Left forelimb (tissue), 1 donor: ENCODE measurements at regions not wholly inside any gene's neighbourhood (a gene's known extent, or its start where the extent isn't known, plus 50 kb on each side); places are given as distances from the start of the nearest gene placed in this dataset.

Experiments used
- DNase-seq: peaks from one replicate; pipeline ENCODE4 v3.0.0-alpha.2; 2018; ENCODE audit warnings: low spot score

GRCh38 chr13:105979131-105980011 is 556.1 kb downstream of the EFNB2 start:
- no peak for DNase-seq

GRCh38 chr13:105974380-105974779 is 561.1 kb downstream of the EFNB2 start:
- no peak for DNase-seq

GRCh38 chr13:105972811-105973590 is 562.5 kb downstream of the EFNB2 start:
- DNase-seq = no peak

GRCh38 chr13:105972306-105972721 is 563.1 kb downstream of the EFNB2 start:
- DNase-seq = no peak

- no peak for DNase-seq
Measured at GRCh38 chr13:105971738-105972137, 563.7 kb downstream of the EFNB2 start.

GRCh38 chr13:105971312-105971711 is 564.1 kb downstream of the EFNB2 start:
- DNase-seq = no peak

GRCh38 chr13:105969761-105970160 is 565.7 kb downstream of the EFNB2 start:
- no peak for DNase-seq

GRCh38 chr13:105965910-105966309 is 569.6 kb downstream of the EFNB2 start:
- DNase-seq = no peak

GRCh38 chr13:105962080-105962479 is 573.4 kb downstream of the EFNB2 start:
- DNase-seq = no peak

- DNase-seq = no peak
Measured at GRCh38 chr13:105961438-105961837, 574.0 kb downstream of the EFNB2 start.

GRCh38 chr13:105960326-105960725 is 575.1 kb downstream of the EFNB2 start:
- no peak for DNase-seq

- DNase-seq = no peak
Measured at GRCh38 chr13:105959876-105960275, 575.6 kb downstream of the EFNB2 start.

GRCh38 chr13:105957769-105958438 is 577.6 kb downstream of the EFNB2 start:
- no peak for DNase-seq

GRCh38 chr13:105956921-105957320 is 578.5 kb downstream of the EFNB2 start:
- DNase-seq = no peak

- DNase-seq = no peak
Measured at GRCh38 chr13:105952973-105953290, 582.5 kb downstream of the EFNB2 start.

GRCh38 chr13:105952233-105952972 is 583.1 kb downstream of the EFNB2 start:
- no peak for DNase-seq

- no peak for DNase-seq
Measured at GRCh38 chr13:105948143-105948542, 587.3 kb downstream of the EFNB2 start.

- DNase-seq = no peak
Measured at GRCh38 chr13:105940882-105941281, 594.6 kb downstream of the EFNB2 start.

GRCh38 chr13:105937451-105937850 is 598.0 kb downstream of the EFNB2 start:
- DNase-seq = no peak

- no peak for DNase-seq
Measured at GRCh38 chr13:105936816-105937215, 598.6 kb downstream of the EFNB2 start.

GRCh38 chr13:105929505-105929904 is 606.0 kb downstream of the EFNB2 start:
- DNase-seq = no peak

- no peak for DNase-seq
Measured at GRCh38 chr13:105928901-105929300, 606.6 kb downstream of the EFNB2 start.
